ENCODE measurements at regions not wholly inside any gene's neighbourhood (a gene's known extent, or its start where the extent isn't known, plus 50 kb on each side); places are given as distances from the start of the nearest gene placed in this dataset.

- CTCF ChIA-PET, result no interaction called here
- H3K27me3 ChIP-seq (ENCODE audit: control insufficient read depth, insufficient read depth, low read length), result peaks cover 7% of the 10 kb centered on the region; the same call in 1 of the 2 replicates
- no peaks in the 10 kb centered on the region for H3K4me1 ChIP-seq (ENCODE audit: control insufficient read depth, insufficient read depth, low read length)
- DNase-seq (ENCODE audit: low read depth, low spot score) (no peak), ATAC-seq (no peak)
- TF ChIP-seq POLR2AphosphoS5 (IDR thresholded peaks at IDR 0.05; ENCODE audit: low read depth, low read length), result no peak
- H3K27ac ChIP-seq (ENCODE audit: low read length), result no peak overlapping the region
- H3K9me3 ChIP-seq (ENCODE audit: control insufficient read depth, insufficient read depth, low read depth, low read length), result no peaks in the 10 kb centered on the region
- no peak overlapping the region for H3K4me3 ChIP-seq (ENCODE audit: low read depth in 2 of 2, low read length in 2 of 2)
- BruUV-seq (replicated peaks), result no TSS peak
- in situ Hi-C loops (cut with HindIII; ENCODE audit: low pct_unique_long_range_greater_than_20kb, low sequenced_read_pairs), result no loop called here
- POLR2A ChIA-PET, result no interaction called here
- H3K36me3 ChIP-seq (ENCODE audit: control insufficient read depth, insufficient read depth, low read length), result no peaks in the 10 kb centered on the region
- intact Hi-C loops (cut with micrococcal nuclease; ENCODE audit: unreplicated experiment), result no loop called here
Observed at GRCh38 chr15:69898243-69898642, 199.5 kb downstream of the TLE3 start.

GRCh38 chr15:69902414-69903062 lies 195.2 kb downstream of the TLE3 start:
- POLR2A ChIA-PET, result no interaction called here

More at GRCh38 chr15:69902414-69903062, 195.2 kb downstream of the TLE3 start:
- no peak overlapping the region for H3K4me3 ChIP-seq (ENCODE audit: low read depth in 2 of 2, low read length in 2 of 2)
- H3K4me1 ChIP-seq (ENCODE audit: control insufficient read depth, insufficient read depth, low read length), result no peaks in the 10 kb centered on the region
- no peak overlapping the region for H3K27ac ChIP-seq (ENCODE audit: low read length)
- no peak for DNase-seq (ENCODE audit: low read depth, low spot score)
- ATAC-seq, result no peak
- TF ChIP-seq CTCF (IDR thresholded peaks at IDR 0.05) (no peak), SIN3A (IDR thresholded peaks at IDR 0.05; ENCODE audit: borderline replicate concordance, insufficient read depth, low read depth, low read length) (no peak), POLR2AphosphoS5 (IDR thresholded peaks at IDR 0.05; ENCODE audit: low read depth, low read length) (no peak), TCF7L2 (IDR thresholded peaks at IDR 0.05; ENCODE audit: low read depth, low read length) (no peak), REST (IDR thresholded peaks at IDR 0.05; ENCODE audit: insufficient read depth in 1 of 2, low read depth in 2 of 2, low read length in 1 of 2) (no peak)
- in situ Hi-C loops (cut with HindIII; ENCODE audit: low pct_unique_long_range_greater_than_20kb, low sequenced_read_pairs), result no loop called here
- BruUV-seq (replicated peaks), result no TSS peak
- CTCF ChIA-PET, result no interaction called here
- no peaks in the 10 kb centered on the region for H3K9me3 ChIP-seq (ENCODE audit: control insufficient read depth, insufficient read depth, low read depth, low read length)
- no peaks in the 10 kb centered on the region for H3K36me3 ChIP-seq (ENCODE audit: control insufficient read depth, insufficient read depth, low read length)
- no peaks in the 10 kb centered on the region for H3K27me3 ChIP-seq (ENCODE audit: control insufficient read depth, insufficient read depth, low read length)
- intact Hi-C loops (cut with micrococcal nuclease; ENCODE audit: unreplicated experiment), result no loop called here
